ENCODE measurements at regions not wholly inside any gene's neighbourhood (a gene's known extent, or its start where the extent isn't known, plus 50 kb on each side); places are given as distances from the start of the nearest gene placed in this dataset.

GRCh38 chr3:66860771-66861170 lies 137.3 kb upstream of the KBTBD8 start:
- Histone ChIP-seq H3K36me3 (ENCODE audit: control insufficient read depth in 4 of 4, insufficient read depth in 3 of 4, low read depth in 1 of 4, low read length in 3 of 4) (no peaks in the 10 kb centered on the region), H3K4me3 (ENCODE audit: low read depth in 1 of 3, low read length in 3 of 3) (no peak overlapping the region), H3K4me1 (ENCODE audit: control insufficient read depth in 4 of 4, insufficient read depth in 4 of 4, low read length in 3 of 4) (no peaks in the 10 kb centered on the region), H3K27me3 (ENCODE audit: control insufficient read depth in 4 of 4, insufficient read depth in 4 of 4, low read length in 3 of 4) (no peaks in the 10 kb centered on the region), H3K27ac (ENCODE audit: low read depth in 1 of 2, low read length in 2 of 2) (no peak overlapping the region), H3K9ac (ENCODE audit: low read depth in 1 of 2, low read length in 2 of 2) (no peak overlapping the region), H3K9me3 (ENCODE audit: control insufficient read depth in 4 of 4, low read length in 3 of 4) (no peaks in the 10 kb centered on the region)
- DNase-seq (ENCODE audit: low spot score), result no peak
- WGBS, result 94% methylated on average over 7 of the region's 7 CpGs
- no peak for TF ChIP-seq SP1 (IDR thresholded peaks at IDR 0.05)
- no peak for TF ChIP-seq HNF4A (conservative IDR thresholded peaks at IDR 0.05)
- TF ChIP-seq RAD21 (IDR thresholded peaks at IDR 0.05), result no peak
- no peak for TF ChIP-seq TAF1 (conservative IDR thresholded peaks at IDR 0.05)
- TF ChIP-seq, protein P1, sequence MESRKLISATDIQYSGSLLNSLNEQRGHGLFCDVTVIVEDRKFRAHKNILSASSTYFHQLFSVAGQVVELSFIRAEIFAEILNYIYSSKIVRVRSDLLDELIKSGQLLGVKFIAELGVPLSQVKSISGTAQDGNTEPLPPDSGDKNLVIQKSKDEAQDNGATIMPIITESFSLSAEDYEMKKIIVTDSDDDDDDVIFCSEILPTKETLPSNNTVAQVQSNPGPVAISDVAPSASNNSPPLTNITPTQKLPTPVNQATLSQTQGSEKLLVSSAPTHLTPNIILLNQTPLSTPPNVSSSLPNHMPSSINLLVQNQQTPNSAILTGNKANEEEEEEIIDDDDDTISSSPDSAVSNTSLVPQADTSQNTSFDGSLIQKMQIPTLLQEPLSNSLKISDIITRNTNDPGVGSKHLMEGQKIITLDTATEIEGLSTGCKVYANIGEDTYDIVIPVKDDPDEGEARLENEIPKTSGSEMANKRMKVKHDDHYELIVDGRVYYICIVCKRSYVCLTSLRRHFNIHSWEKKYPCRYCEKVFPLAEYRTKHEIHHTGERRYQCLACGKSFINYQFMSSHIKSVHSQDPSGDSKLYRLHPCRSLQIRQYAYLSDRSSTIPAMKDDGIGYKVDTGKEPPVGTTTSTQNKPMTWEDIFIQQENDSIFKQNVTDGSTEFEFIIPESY (IDR thresholded peaks at IDR 0.05), result no peak
- TF ChIP-seq, protein P2, sequence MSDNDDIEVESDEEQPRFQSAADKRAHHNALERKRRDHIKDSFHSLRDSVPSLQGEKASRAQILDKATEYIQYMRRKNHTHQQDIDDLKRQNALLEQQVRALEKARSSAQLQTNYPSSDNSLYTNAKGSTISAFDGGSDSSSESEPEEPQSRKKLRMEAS (IDR thresholded peaks at IDR 0.05), result no peak
- no peak for TF ChIP-seq EGR1 (IDR thresholded peaks at IDR 0.05; ENCODE audit: low read depth in 2 of 2)
- no peak for TF ChIP-seq JUND (IDR thresholded peaks at IDR 0.05)
- no peak for TF ChIP-seq REST (IDR thresholded peaks at IDR 0.05)

GRCh38 chr3:66863205-66864111 lies 134.6 kb upstream of the KBTBD8 start:
- no peak for DNase-seq (ENCODE audit: low spot score)
- no peak overlapping the region for H3K9ac ChIP-seq (ENCODE audit: low read depth in 1 of 2, low read length in 2 of 2)
- H3K36me3 ChIP-seq (ENCODE audit: control insufficient read depth in 4 of 4, insufficient read depth in 3 of 4, low read depth in 1 of 4, low read length in 3 of 4), result no peaks in the 10 kb centered on the region
- H3K27ac ChIP-seq (ENCODE audit: low read depth in 1 of 2, low read length in 2 of 2), result no peak overlapping the region
- H3K4me3 ChIP-seq (ENCODE audit: low read depth in 1 of 3, low read length in 3 of 3), result no peak overlapping the region
- no peaks in the 10 kb centered on the region for H3K4me1 ChIP-seq (ENCODE audit: control insufficient read depth in 4 of 4, insufficient read depth in 4 of 4, low read length in 3 of 4)
- no peaks in the 10 kb centered on the region for H3K9me3 ChIP-seq (ENCODE audit: control insufficient read depth in 4 of 4, low read length in 3 of 4)
- WGBS, result 90% methylated on average over 10 of the region's 10 CpGs
- H3K27me3 ChIP-seq (ENCODE audit: control insufficient read depth in 4 of 4, insufficient read depth in 4 of 4, low read length in 3 of 4), result no peaks in the 10 kb centered on the region
- TF ChIP-seq FOXA1 (IDR thresholded peaks at IDR 0.05) (no peak), EGR1 (IDR thresholded peaks at IDR 0.05; ENCODE audit: low read depth in 2 of 2) (no peak), SP1 (IDR thresholded peaks at IDR 0.05) (no peak), YY1 (IDR thresholded peaks at IDR 0.05) (no peak), RXRA (IDR thresholded peaks at IDR 0.05) (no peak), NR2F2 (IDR thresholded peaks at IDR 0.05) (no peak), ATF3 (IDR thresholded peaks at IDR 0.05) (no peak), FOXA2 (IDR thresholded peaks at IDR 0.05) (no peak), REST (IDR thresholded peaks at IDR 0.05) (no peak), JUND (IDR thresholded peaks at IDR 0.05) (no peak), HNF4A (conservative IDR thresholded peaks at IDR 0.05) (no peak), GABPA (IDR thresholded peaks at IDR 0.05 in 1 of 2, conservative IDR thresholded peaks at IDR 0.05 in 1 of 2) (no peak), RAD21 (IDR thresholded peaks at IDR 0.05) (no peak), TAF1 (conservative IDR thresholded peaks at IDR 0.05) (no peak), HNF4G (IDR thresholded peaks at IDR 0.05) (no peak)
- TF ChIP-seq, protein P2 (IDR thresholded peaks at IDR 0.05), result no peak
- TF ChIP-seq, protein P3, sequence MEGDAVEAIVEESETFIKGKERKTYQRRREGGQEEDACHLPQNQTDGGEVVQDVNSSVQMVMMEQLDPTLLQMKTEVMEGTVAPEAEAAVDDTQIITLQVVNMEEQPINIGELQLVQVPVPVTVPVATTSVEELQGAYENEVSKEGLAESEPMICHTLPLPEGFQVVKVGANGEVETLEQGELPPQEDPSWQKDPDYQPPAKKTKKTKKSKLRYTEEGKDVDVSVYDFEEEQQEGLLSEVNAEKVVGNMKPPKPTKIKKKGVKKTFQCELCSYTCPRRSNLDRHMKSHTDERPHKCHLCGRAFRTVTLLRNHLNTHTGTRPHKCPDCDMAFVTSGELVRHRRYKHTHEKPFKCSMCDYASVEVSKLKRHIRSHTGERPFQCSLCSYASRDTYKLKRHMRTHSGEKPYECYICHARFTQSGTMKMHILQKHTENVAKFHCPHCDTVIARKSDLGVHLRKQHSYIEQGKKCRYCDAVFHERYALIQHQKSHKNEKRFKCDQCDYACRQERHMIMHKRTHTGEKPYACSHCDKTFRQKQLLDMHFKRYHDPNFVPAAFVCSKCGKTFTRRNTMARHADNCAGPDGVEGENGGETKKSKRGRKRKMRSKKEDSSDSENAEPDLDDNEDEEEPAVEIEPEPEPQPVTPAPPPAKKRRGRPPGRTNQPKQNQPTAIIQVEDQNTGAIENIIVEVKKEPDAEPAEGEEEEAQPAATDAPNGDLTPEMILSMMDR (IDR thresholded peaks at IDR 0.05; ENCODE audit: low read depth, low read length, missing input control), result no peak

Data from liver (tissue), 8 donors.